ENCODE measurements at regions not wholly inside any gene's neighbourhood (a gene's known extent, or its start where the extent isn't known, plus 50 kb on each side); places are given as distances from the start of the nearest gene placed in this dataset.

- in situ Hi-C loops (cut with HindIII; ENCODE audit: low pct_unique_long_range_greater_than_20kb, low sequenced_read_pairs) = no loop called here
- no peaks in the 10 kb centered on the region for H3K4me1 ChIP-seq (ENCODE audit: control insufficient read depth, insufficient read depth, low read length)
- DNase-seq (ENCODE audit: low read depth, low spot score) (no peak), ATAC-seq (no peak)
- ChIA-PET CTCF (no interaction called here), POLR2A (no interaction called here)
- no peak overlapping the region for H3K4me3 ChIP-seq (ENCODE audit: low read depth in 2 of 2, low read length in 2 of 2)
- H3K9me3 ChIP-seq (ENCODE audit: control insufficient read depth, insufficient read depth, low read depth, low read length) = no peaks in the 10 kb centered on the region
- intact Hi-C loops (cut with micrococcal nuclease; ENCODE audit: unreplicated experiment) = no loop called here
- no TSS peak for BruUV-seq (replicated peaks)
- no peak for TF ChIP-seq REST (IDR thresholded peaks at IDR 0.05; ENCODE audit: insufficient read depth in 1 of 2, low read depth in 2 of 2, low read length in 1 of 2)
- TF ChIP-seq CTCF (IDR thresholded peaks at IDR 0.05) = no peak
- no peak for TF ChIP-seq SIN3A (IDR thresholded peaks at IDR 0.05; ENCODE audit: borderline replicate concordance, insufficient read depth, low read depth, low read length)
- no peak for TF ChIP-seq TCF7L2 (IDR thresholded peaks at IDR 0.05; ENCODE audit: low read depth, low read length)
- TF ChIP-seq POLR2AphosphoS5 (IDR thresholded peaks at IDR 0.05; ENCODE audit: low read depth, low read length) = no peak
- no peak overlapping the region for H3K27ac ChIP-seq (ENCODE audit: low read length)
- no peaks in the 10 kb centered on the region for H3K36me3 ChIP-seq (ENCODE audit: control insufficient read depth, insufficient read depth, low read length)
- no peaks in the 10 kb centered on the region for H3K27me3 ChIP-seq (ENCODE audit: control insufficient read depth, insufficient read depth, low read length)
Measured at GRCh38 chr2:83376731-83377130, 1082.3 kb downstream of the SUCLG1 start.

GRCh38 chr2:83370419-83370762 is 1088.7 kb downstream of the SUCLG1 start:
- ChIA-PET POLR2A (no interaction called here), CTCF (no interaction called here)
- H3K4me1 ChIP-seq (ENCODE audit: control insufficient read depth, insufficient read depth, low read length) = no peaks in the 10 kb centered on the region
- no TSS peak for BruUV-seq (replicated peaks)
- intact Hi-C loops (cut with micrococcal nuclease; ENCODE audit: unreplicated experiment) (no loop called here), in situ Hi-C loops (cut with HindIII; ENCODE audit: low pct_unique_long_range_greater_than_20kb, low sequenced_read_pairs) (no loop called here)
- H3K36me3 ChIP-seq (ENCODE audit: control insufficient read depth, insufficient read depth, low read length) = no peaks in the 10 kb centered on the region
- no peak for ATAC-seq
- H3K27me3 ChIP-seq (ENCODE audit: control insufficient read depth, insufficient read depth, low read length) = no peaks in the 10 kb centered on the region
- DNase-seq (ENCODE audit: low read depth, low spot score) = no peak
- H3K27ac ChIP-seq (ENCODE audit: low read length) = no peak overlapping the region
- H3K9me3 ChIP-seq (ENCODE audit: control insufficient read depth, insufficient read depth, low read depth, low read length) = no peaks in the 10 kb centered on the region; the same call in 1 of the 2 replicates
- TF ChIP-seq TCF7L2 (IDR thresholded peaks at IDR 0.05; ENCODE audit: low read depth, low read length) (no peak), REST (IDR thresholded peaks at IDR 0.05; ENCODE audit: insufficient read depth in 1 of 2, low read depth in 2 of 2, low read length in 1 of 2) (no peak), POLR2AphosphoS5 (IDR thresholded peaks at IDR 0.05; ENCODE audit: low read depth, low read length) (no peak), SIN3A (IDR thresholded peaks at IDR 0.05; ENCODE audit: borderline replicate concordance, insufficient read depth, low read depth, low read length) (no peak), CTCF (IDR thresholded peaks at IDR 0.05) (no peak)
- H3K4me3 ChIP-seq (ENCODE audit: low read depth in 2 of 2, low read length in 2 of 2) = no peak overlapping the region

Measured in Panc1 (cell line).